Renal cortical epithelial cell (primary cell): ENCODE measurements at regions not wholly inside any gene's neighbourhood (a gene's known extent, or its start where the extent isn't known, plus 50 kb on each side); places are given as distances from the start of the nearest gene placed in this dataset.
"Not testable (repeated sequence)": the region's sequence is repeated elsewhere in the genome, so short reads cannot be mapped to it uniquely, and the experiment has no call there.

Source experiments
- DNase-seq: peaks from one replicate; pipeline ENCODE4 v3.0.0-alpha.2; 2011; ENCODE audit warnings: low read depth

GRCh38 chr2:15823459-15824396 lies 116.6 kb upstream of the MYCN start:
- DNase-seq = no peak

- not testable (repeated sequence) for DNase-seq
Measured at GRCh38 chr2:15824467-15824866, 115.9 kb upstream of the MYCN start.

- DNase-seq = no peak
Measured at GRCh38 chr2:15825276-15825980, 114.9 kb upstream of the MYCN start.

GRCh38 chr2:15826273-15826717 lies 114.1 kb upstream of the MYCN start:
- no peak for DNase-seq

- no peak for DNase-seq
Measured at GRCh38 chr2:15827001-15827400, 113.3 kb upstream of the MYCN start.

- no peak for DNase-seq
Measured at GRCh38 chr2:15828576-15828975, 111.8 kb upstream of the MYCN start.

- no peak for DNase-seq
Measured at GRCh38 chr2:15829091-15829801, 111.1 kb upstream of the MYCN start.

GRCh38 chr2:15829985-15830384 lies 110.4 kb upstream of the MYCN start:
- no peak for DNase-seq

GRCh38 chr2:15830937-15831549 lies 109.3 kb upstream of the MYCN start:
- DNase-seq = no peak

GRCh38 chr2:15832030-15832709 lies 108.2 kb upstream of the MYCN start:
- DNase-seq = peak; percentile 25

GRCh38 chr2:15832849-15833680 lies 107.3 kb upstream of the MYCN start:
- DNase-seq = no peak

- DNase-seq = no peak
Measured at GRCh38 chr2:15833731-15834130, 106.6 kb upstream of the MYCN start.

GRCh38 chr2:15834381-15835031 lies 105.8 kb upstream of the MYCN start:
- no peak for DNase-seq

GRCh38 chr2:15835991-15836688 lies 104.2 kb upstream of the MYCN start:
- no peak for DNase-seq

- DNase-seq = no peak
Measured at GRCh38 chr2:15836689-15837610, 103.4 kb upstream of the MYCN start.

- no peak for DNase-seq
Measured at GRCh38 chr2:15838481-15839090, 101.8 kb upstream of the MYCN start.

- DNase-seq = no peak
Measured at GRCh38 chr2:15839426-15840124, 100.8 kb upstream of the MYCN start.
